Keratinocyte (primary cell): ENCODE measurements at regions not wholly inside any gene's neighbourhood (a gene's known extent, or its start where the extent isn't known, plus 50 kb on each side); places are given as distances from the start of the nearest gene placed in this dataset.

Experiments
- DNase-seq: peaks from one replicate; pipeline ENCODE4 v3.0.0-alpha.2; 2011; ENCODE audit warnings: low read depth, missing footprints, low spot score
- FAIRE-seq: peaks from 2 replicates; lab custom pipeline; 2011; peaks lifted over from hg19 to GRCh38; lab: Jason Lieb, UNC
- H2AFZ ChIP-seq: 2 replicates; pipeline ENCODE4 v1.6.0; 2012; ENCODE audit warnings: low read length, control low read depth, inconsistent platforms; ENCODE audit not compliant: control insufficient read depth
- H3K27ac ChIP-seq: 2 replicates; pipeline ENCODE4 v1.5.1; 2011; ENCODE audit warnings: low read length; ENCODE audit not compliant: control insufficient read depth, insufficient read depth
- H3K27me3 ChIP-seq: 3 replicates; pipeline ENCODE4 v1.6.0; 2011; ENCODE audit warnings: low read length; ENCODE audit not compliant: control insufficient read depth, insufficient read depth; ENCODE audit errors: extremely low read depth
- H3K36me3 ChIP-seq, 2 experiments: 2 replicates in 1 of 2; 3 replicates in 1 of 2; pipeline ENCODE4 v1.5.1; 2011; ENCODE audit warnings: low read length in 2 of 2, mild to moderate bottlenecking in 1 of 2; ENCODE audit not compliant: control insufficient read depth in 2 of 2, insufficient read depth in 2 of 2; ENCODE audit errors: extremely low read depth in 1 of 2
- H3K4me1 ChIP-seq: 3 replicates; pipeline ENCODE4 v1.5.1; 2011; ENCODE audit warnings: low read length; ENCODE audit not compliant: control insufficient read depth, insufficient read depth; ENCODE audit errors: extremely low read depth
- H3K4me2 ChIP-seq: 3 replicates; pipeline ENCODE4 v1.6.0; 2011; ENCODE audit warnings: low read depth, low read length; ENCODE audit not compliant: control insufficient read depth, insufficient read depth; ENCODE audit errors: extremely low read depth
- H3K4me3 ChIP-seq, 3 experiments: fragments of 200-600 bp in 1 of 3; sonication (generic) in 1 of 3; 2 replicates in 2 of 3; 3 replicates in 1 of 3; pipeline ENCODE4 v1.5.1; 2011 to 2016; ENCODE audit warnings: low read length in 3 of 3, mild to moderate bottlenecking in 3 of 3, control low read depth in 2 of 3, inconsistent platforms in 1 of 3, low read depth in 1 of 3, mixed read lengths in 1 of 3, mixed run types in 1 of 3, moderate library complexity in 1 of 3; ENCODE audit not compliant: control insufficient read depth in 2 of 3, insufficient read depth in 2 of 3; ENCODE audit errors: extremely low read depth in 1 of 3
- H3K79me2 ChIP-seq: 2 replicates; pipeline ENCODE4 v1.6.0; 2012; ENCODE audit warnings: low read length; ENCODE audit not compliant: control insufficient read depth, insufficient read depth
- H3K9ac ChIP-seq: 3 replicates; pipeline ENCODE4 v1.6.0; 2011; ENCODE audit warnings: low read length; ENCODE audit not compliant: control insufficient read depth, insufficient read depth; ENCODE audit errors: extremely low read depth
- H3K9me1 ChIP-seq: 3 replicates; pipeline ENCODE4 v1.6.0; 2011; ENCODE audit warnings: low read length; ENCODE audit not compliant: control insufficient read depth, insufficient read depth; ENCODE audit errors: extremely low read depth
- H3K9me3 ChIP-seq: 2 replicates; pipeline ENCODE4 v1.5.1; 2012; ENCODE audit warnings: low read depth, low read length; ENCODE audit not compliant: control insufficient read depth
- H4K20me1 ChIP-seq: 3 replicates; pipeline ENCODE4 v1.6.0; 2011; ENCODE audit warnings: low read length; ENCODE audit not compliant: control insufficient read depth, insufficient read depth; ENCODE audit errors: extremely low read depth
- EZH2 ChIP-seq: IDR thresholded peaks from one replicate; pipeline ENCODE4 v1.6.1; 2012; ENCODE audit warnings: inconsistent platforms, mild to moderate bottlenecking, low read length, moderate library complexity
- dilution Hi-C: fragments of 300-500 bp; cut with MboI; formaldehyde crosslinking; loops from one replicate; pipeline ENCODE4 v1.7.0; 2020; ENCODE audit warnings: low sequenced_read_pairs; ENCODE audit not compliant: extremely low pct_ligation_motif_present
- TF ChIP-seq, protein P1 (sequence below), 3 experiments: IDR thresholded peaks in 1 of 3; conservative IDR thresholded peaks in 1 of 3; optimal IDR thresholded peaks in 1 of 3; 2 replicates in 2 of 3; 3 replicates in 1 of 3; pipeline versions ENCODE3 to v1.5.1; 2011; ENCODE audit warnings: low read length in 3 of 3, mild to moderate bottlenecking in 3 of 3, moderate library complexity in 2 of 3, control low read depth in 1 of 3, inconsistent platforms in 1 of 3; ENCODE audit not compliant: insufficient read depth in 2 of 3; ENCODE audit errors: extremely low read depth in 1 of 3

DNA sequence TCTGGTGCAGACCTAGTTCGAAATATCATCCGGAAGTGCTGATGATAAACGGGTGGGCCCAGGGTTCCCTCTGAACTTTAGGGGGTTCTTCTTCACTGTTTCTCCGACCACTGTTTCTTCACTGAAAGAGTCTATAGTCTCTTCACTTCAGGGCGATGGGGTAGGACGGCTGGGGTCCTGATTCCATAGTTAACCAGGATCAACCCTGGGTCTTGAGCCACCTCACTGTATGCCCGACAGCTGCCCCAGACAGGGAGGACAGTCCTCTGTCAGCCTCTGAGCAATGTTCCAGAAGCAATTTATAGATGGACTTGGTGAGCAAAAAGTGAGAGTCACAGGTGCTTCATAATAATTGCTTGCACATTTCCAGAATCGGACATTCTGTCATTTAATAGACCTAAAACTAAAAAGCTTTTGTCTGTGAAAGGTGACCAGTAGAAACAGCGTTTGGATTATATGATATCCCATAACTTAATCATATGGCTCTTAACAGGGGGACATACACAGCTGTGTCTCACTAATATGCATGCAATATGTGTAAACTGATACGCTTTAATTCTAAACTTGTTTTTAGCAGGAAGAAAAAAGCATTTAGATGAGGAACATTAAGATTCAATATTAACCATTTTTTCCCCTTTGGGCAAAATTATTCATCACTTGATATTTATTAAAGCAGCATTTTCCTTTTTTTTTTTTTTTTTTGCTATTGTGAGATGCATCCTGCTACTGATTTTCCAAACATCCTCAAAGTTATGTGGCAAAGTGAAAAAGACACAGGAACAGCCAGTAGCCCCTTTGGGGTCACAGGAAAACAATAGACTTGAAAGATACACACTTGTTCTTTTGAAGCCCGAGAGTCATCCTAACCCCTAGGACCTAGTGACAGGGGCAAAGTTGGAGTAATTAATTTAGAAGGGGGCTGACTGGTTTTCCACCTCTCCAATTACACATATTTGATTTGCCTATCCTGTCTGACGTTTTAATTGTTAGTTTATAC, 277.0 kb downstream of the ZNF536 start:
- dilution Hi-C loops: loop anchor here (10.0 kb wide), 1 partner anchor 904 kb away; no protein-coding TSS in a partner anchor
- FAIRE-seq (no peak), DNase-seq (no peak)
- Histone ChIP-seq H3K4me3 (no peak overlapping the region), H3K79me2 (no peaks in the 10 kb centered on the region), H3K27ac (no peak overlapping the region), H3K4me1 (no peaks in the 10 kb centered on the region), H3K9me1 (no peaks in the 10 kb centered on the region), H3K4me2 (no peak overlapping the region), H4K20me1 (no peaks in the 10 kb centered on the region), H2AFZ (no peak overlapping the region), H3K9me3 (no peaks in the 10 kb centered on the region), H3K36me3 (no peaks in the 10 kb centered on the region), H3K9ac (no peak overlapping the region), H3K27me3 (no peaks in the 10 kb centered on the region)
- no peak for TF ChIP-seq EZH2
- TF ChIP-seq, protein P1, sequence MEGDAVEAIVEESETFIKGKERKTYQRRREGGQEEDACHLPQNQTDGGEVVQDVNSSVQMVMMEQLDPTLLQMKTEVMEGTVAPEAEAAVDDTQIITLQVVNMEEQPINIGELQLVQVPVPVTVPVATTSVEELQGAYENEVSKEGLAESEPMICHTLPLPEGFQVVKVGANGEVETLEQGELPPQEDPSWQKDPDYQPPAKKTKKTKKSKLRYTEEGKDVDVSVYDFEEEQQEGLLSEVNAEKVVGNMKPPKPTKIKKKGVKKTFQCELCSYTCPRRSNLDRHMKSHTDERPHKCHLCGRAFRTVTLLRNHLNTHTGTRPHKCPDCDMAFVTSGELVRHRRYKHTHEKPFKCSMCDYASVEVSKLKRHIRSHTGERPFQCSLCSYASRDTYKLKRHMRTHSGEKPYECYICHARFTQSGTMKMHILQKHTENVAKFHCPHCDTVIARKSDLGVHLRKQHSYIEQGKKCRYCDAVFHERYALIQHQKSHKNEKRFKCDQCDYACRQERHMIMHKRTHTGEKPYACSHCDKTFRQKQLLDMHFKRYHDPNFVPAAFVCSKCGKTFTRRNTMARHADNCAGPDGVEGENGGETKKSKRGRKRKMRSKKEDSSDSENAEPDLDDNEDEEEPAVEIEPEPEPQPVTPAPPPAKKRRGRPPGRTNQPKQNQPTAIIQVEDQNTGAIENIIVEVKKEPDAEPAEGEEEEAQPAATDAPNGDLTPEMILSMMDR (optimal IDR thresholded peaks at IDR 0.05 in 1 of 3, IDR thresholded peaks at IDR 0.05 in 1 of 3, conservative IDR thresholded peaks at IDR 0.05 in 1 of 3; ENCODE audit: extremely low read depth in 1 of 3, insufficient read depth in 2 of 3, low read length in 3 of 3): no peak

DNA sequence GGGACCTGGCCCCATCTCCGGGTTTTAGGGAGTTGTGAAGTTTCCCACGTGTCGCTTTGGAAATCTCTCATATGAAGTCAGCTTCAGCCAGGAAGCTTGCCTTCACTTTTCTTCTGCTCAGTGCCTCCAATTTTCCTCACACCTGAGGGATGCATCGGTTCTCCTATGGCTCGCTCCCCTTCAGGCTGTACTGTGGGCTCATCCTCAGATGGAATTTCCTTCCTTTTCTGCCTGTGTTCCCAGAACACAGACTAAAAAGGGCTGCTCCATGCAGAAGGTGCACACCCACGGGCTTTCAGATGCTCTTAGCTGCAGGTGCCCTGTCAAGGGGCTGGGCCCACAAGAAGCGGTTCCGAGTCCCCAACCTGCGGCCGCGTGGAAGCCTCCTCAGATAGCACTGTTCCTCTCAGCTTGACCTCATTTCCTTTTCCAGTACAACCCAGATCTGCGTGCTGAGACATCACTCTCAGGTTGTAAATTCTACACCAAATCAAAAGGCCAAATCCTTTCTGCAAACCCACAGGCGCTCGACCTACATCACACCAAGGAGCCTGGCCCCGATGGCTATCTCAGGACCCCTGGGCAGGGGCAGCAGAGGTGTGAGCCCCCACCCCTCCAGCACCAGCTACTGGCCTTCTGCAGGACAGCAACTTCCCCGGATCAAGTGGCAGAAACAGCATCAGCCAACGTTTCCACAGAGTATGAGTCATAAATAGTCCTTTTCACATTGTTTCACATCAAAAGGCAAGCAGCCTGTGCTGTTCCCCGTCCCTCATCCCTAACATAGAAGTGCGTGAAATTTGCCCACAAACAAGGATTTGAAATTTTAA, 275.9 kb downstream of the ZNF536 start:
- Histone ChIP-seq H3K9ac (no peak overlapping the region), H3K79me2 (no peaks in the 10 kb centered on the region), H4K20me1 (no peaks in the 10 kb centered on the region), H3K9me3 (no peaks in the 10 kb centered on the region), H3K36me3 (no peaks in the 10 kb centered on the region), H3K4me1 (no peaks in the 10 kb centered on the region), H3K4me3 (no peak overlapping the region), H3K9me1 (no peaks in the 10 kb centered on the region), H2AFZ (no peak overlapping the region), H3K27ac (no peak overlapping the region), H3K4me2 (no peak overlapping the region), H3K27me3 (no peaks in the 10 kb centered on the region)
- DNase-seq (no peak), FAIRE-seq (no peak)
- no peak for TF ChIP-seq EZH2
- TF ChIP-seq, protein P1 (optimal IDR thresholded peaks at IDR 0.05 in 1 of 3, IDR thresholded peaks at IDR 0.05 in 1 of 3, conservative IDR thresholded peaks at IDR 0.05 in 1 of 3; ENCODE audit: extremely low read depth in 1 of 3, insufficient read depth in 2 of 3, low read length in 3 of 3): no peak
- dilution Hi-C loops: loop anchor here (10.0 kb wide), 1 partner anchor 903 kb away; no protein-coding TSS in a partner anchor
